Psoas muscle (tissue), 7 donors: ENCODE measurements at regions not wholly inside any gene's neighbourhood (a gene's known extent, or its start where the extent isn't known, plus 50 kb on each side); places are given as distances from the start of the nearest gene placed in this dataset.
"Not testable (repeated sequence)": the region's sequence is repeated elsewhere in the genome, so short reads cannot be mapped to it uniquely, and the experiment has no call there.

Experiments
- ATAC-seq, 4 donors: fragments of 200-7000 bp; cut with Tn5 transposase; one replicate each; pipeline ENCODE4 v1.9.1; 2020; ENCODE audit warnings: moderate library complexity in 3 of 4, mild to moderate bottlenecking in 2 of 4
- DNase-seq, 2 donors: peaks; one replicate each; pipeline ENCODE4 v3.0.0-alpha.2; 2020
- H3K27ac ChIP-seq: fragments of 200-600 bp; one replicate; pipeline ENCODE4 v1.8.0; 2022
- H3K27me3 ChIP-seq, 3 donors: fragments of 200-600 bp in 1 of 3; one replicate each; pipeline versions ENCODE4 v1.6.1 to v1.8.0; 2013 to 2022; ENCODE audit warnings: low read length in 2 of 3, mild to moderate bottlenecking in 2 of 3, moderate library complexity in 1 of 3; ENCODE audit not compliant: insufficient read depth in 3 of 3
- H3K36me3 ChIP-seq, 2 donors: fragments of 200-600 bp in 1 of 2; one replicate each; pipeline versions ENCODE4 v1.6.1 to v1.8.0; 2013 to 2022; ENCODE audit warnings: low read depth in 1 of 2, mild to moderate bottlenecking in 1 of 2, moderate library complexity in 1 of 2; ENCODE audit not compliant: insufficient read depth in 1 of 2
- H3K4me1 ChIP-seq: fragments of 200-600 bp; one replicate; pipeline ENCODE4 v1.8.0; 2022
- H3K4me3 ChIP-seq: fragments of 200-600 bp; one replicate; pipeline ENCODE4 v1.8.0; 2022; ENCODE audit warnings: mild to moderate bottlenecking
- H3K9me3 ChIP-seq: fragments of 200-600 bp; one replicate; pipeline ENCODE4 v1.8.0; 2022
- CTCF ChIP-seq: fragments of 200-600 bp; IDR thresholded peaks from one replicate; pipeline ENCODE4 v1.8.0; 2022; ENCODE audit warnings: antibody characterized with exemption
- WGBS, 3 donors: extraction: QIAGEN DNeasy Blood & Tissue Kit; methylation state at CpG; one replicate each; pipeline versions ENCODE4 v1.1.6 to v1.1.7; 2013; 5-methylcytosine and 5-hydroxymethylcytosine counted together
- intact Hi-C, 2 donors: fragments of 100-400 bp; cut with DNase I; formaldehyde crosslinking; loops; one replicate each; pipeline versions ENCODE4 v1.11.0 to v1.14.2; 2022
- donor health status: healthy with polysubstance abuse.
- donor health status: DM: no; HTN: no; CAD: no; lungs with moderate emphysema.
- donor health status: Bipolar disorder and iron deficiency.
- donor health status: healthy.
- donor health status: DM: yes; HTN: yes; CAD: no.
- donor health status: DM: no; HTN: no; CAD: no.
- donor health status: DM: yes; HTN: yes; CAD: no.

- intact Hi-C loops = no loop called here
- DNase-seq = no peak
These were observed 136.2 kb downstream of the KCNK1 start for GRCh38 chr1:233750139-233750538.

GRCh38 chr1:233759665-233760064 lies 144.8 kb upstream of the SLC35F3 start:
- Histone ChIP-seq H3K27me3 (no peaks in the 10 kb centered on the region), H3K36me3 (no peaks in the 10 kb centered on the region), H3K4me3 (no peak overlapping the region), H3K27ac (no peak overlapping the region), H3K4me1 (no peaks in the 10 kb centered on the region), H3K9me3 (no peaks in the 10 kb centered on the region)
- WGBS, 3 donors = 67 to 76% (median 67%) methylated on average over 1 of the region's 1 CpG
- intact Hi-C loops = no loop called here
- ATAC-seq = no peak
- no peak for TF ChIP-seq CTCF
- DNase-seq = no peak

More at GRCh38 chr1:233750139-233750538, 136.2 kb downstream of the KCNK1 start:
- no peaks in the 10 kb centered on the region for H3K9me3 ChIP-seq
- no peak overlapping the region for H3K27ac ChIP-seq
- TF ChIP-seq CTCF = no peak
- H3K4me3 ChIP-seq = no peak overlapping the region
- peaks cover 0 to 4% (median 0%) of the 10 kb centered on the region in 3 donors for H3K27me3 ChIP-seq
- ATAC-seq = no peak
- H3K4me1 ChIP-seq = no peaks in the 10 kb centered on the region
- 77 to 88% (median 79%) methylated on average over 1 of the region's 1 CpG for WGBS, 3 donors
- no peaks in the 10 kb centered on the region for H3K36me3 ChIP-seq

- H3K36me3 ChIP-seq, H3K4me3 ChIP-seq, H3K27ac ChIP-seq, H3K9me3 ChIP-seq, DNase-seq, intact Hi-C loops, H3K27me3 ChIP-seq, H3K4me1 ChIP-seq, ATAC-seq: not testable (repeated sequence)
- 83 to 99% (median 98%) methylated on average over 3 of the region's 3 CpGs for WGBS, 3 donors
These were observed 140.2 kb upstream of the SLC35F3 start for GRCh38 chr1:233764304-233764703.

- DNase-seq (no peak), ATAC-seq (no peak)
- Histone ChIP-seq H3K4me3 (no peak overlapping the region), H3K27me3 (no peaks in the 10 kb centered on the region), H3K36me3 (no peaks in the 10 kb centered on the region), H3K27ac (no peak overlapping the region), H3K9me3 (peaks cover 15% of the 10 kb centered on the region), H3K4me1 (no peaks in the 10 kb centered on the region)
- WGBS, 3 donors = 94 to 98% (median 98%) methylated on average over 1 of the region's 1 CpG
- intact Hi-C loops = no loop called here
- no peak for TF ChIP-seq CTCF
These were observed 126.9 kb upstream of the SLC35F3 start for GRCh38 chr1:233777566-233777965.

GRCh38 chr1:233780049-233780448 lies 124.4 kb upstream of the SLC35F3 start:
- intact Hi-C loops = no loop called here
- no peaks in the 10 kb centered on the region for H3K4me1 ChIP-seq
- 97 to 100% (median 97%) methylated on average over 2 of the region's 2 CpGs for WGBS, 3 donors
- H3K4me3 ChIP-seq = no peak overlapping the region
- H3K27ac ChIP-seq = no peak overlapping the region
- no peaks in the 10 kb centered on the region for H3K27me3 ChIP-seq
- TF ChIP-seq CTCF = no peak
- no peak for ATAC-seq
- peaks cover 15% of the 10 kb centered on the region for H3K9me3 ChIP-seq
- no peaks in the 10 kb centered on the region for H3K36me3 ChIP-seq
- no peak for DNase-seq
